Upper lobe of left lung (tissue), 4 donors: ENCODE measurements at regions not wholly inside any gene's neighbourhood (a gene's known extent, or its start where the extent isn't known, plus 50 kb on each side); places are given as distances from the start of the nearest gene placed in this dataset.

Experiments used
- POLR2A ChIP-seq, 4 donors: fragments of 450-650 bp; IDR thresholded peaks; one replicate each; pipeline ENCODE4 v1.5.1; 2016 to 2017; ENCODE audit warnings: antibody characterized with exemption in 4 of 4, mild to moderate bottlenecking in 2 of 4
- POLR2AphosphoS5 ChIP-seq, 2 donors: sonication (generic); formaldehyde crosslinking; IDR thresholded peaks; one replicate each; pipeline ENCODE4 v1.5.1; 2017; ENCODE audit warnings: antibody characterized with exemption in 2 of 2
- TF ChIP-seq, protein P1 (sequence below), 6 experiments: fragments of 450-650 bp in 4 of 6; fragments of 200-600 bp in 2 of 6; sonication (generic) in 2 of 6; IDR thresholded peaks; one replicate each; pipeline ENCODE4 v1.5.1; 2016 to 2019; ENCODE audit warnings: antibody characterized with exemption in 6 of 6

DNA sequence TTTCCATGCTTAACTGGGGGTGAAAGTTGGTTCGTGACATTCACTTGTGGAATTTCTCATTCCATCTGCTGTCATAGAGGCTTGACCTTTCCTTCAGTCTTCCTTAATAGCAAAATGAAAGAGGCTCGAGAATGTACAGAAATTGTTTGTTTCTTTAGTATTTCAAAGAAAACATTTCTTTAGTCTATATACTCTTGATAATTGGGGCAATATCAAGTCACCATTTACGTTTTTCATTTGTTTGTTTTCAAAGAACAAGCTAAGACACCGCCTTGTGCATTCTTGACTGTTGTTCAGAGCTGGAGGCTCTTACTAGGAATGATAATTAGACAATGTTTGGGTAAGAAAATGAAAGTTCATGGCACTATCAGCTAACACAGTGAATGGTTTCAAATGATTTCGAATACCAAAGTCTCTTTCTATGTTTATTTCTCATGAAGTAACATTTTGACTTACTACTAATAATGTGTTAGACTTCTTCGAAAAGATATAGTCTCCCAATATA lies 835.4 kb downstream of the SEMA5A start:
- TF ChIP-seq, protein P1, sequence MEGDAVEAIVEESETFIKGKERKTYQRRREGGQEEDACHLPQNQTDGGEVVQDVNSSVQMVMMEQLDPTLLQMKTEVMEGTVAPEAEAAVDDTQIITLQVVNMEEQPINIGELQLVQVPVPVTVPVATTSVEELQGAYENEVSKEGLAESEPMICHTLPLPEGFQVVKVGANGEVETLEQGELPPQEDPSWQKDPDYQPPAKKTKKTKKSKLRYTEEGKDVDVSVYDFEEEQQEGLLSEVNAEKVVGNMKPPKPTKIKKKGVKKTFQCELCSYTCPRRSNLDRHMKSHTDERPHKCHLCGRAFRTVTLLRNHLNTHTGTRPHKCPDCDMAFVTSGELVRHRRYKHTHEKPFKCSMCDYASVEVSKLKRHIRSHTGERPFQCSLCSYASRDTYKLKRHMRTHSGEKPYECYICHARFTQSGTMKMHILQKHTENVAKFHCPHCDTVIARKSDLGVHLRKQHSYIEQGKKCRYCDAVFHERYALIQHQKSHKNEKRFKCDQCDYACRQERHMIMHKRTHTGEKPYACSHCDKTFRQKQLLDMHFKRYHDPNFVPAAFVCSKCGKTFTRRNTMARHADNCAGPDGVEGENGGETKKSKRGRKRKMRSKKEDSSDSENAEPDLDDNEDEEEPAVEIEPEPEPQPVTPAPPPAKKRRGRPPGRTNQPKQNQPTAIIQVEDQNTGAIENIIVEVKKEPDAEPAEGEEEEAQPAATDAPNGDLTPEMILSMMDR (IDR thresholded peaks at IDR 0.05), result no peak
- TF ChIP-seq POLR2AphosphoS5 (IDR thresholded peaks at IDR 0.05), result no peak
- no peak for TF ChIP-seq POLR2A (IDR thresholded peaks at IDR 0.05)
